ENCODE measurements at regions not wholly inside any gene's neighbourhood (a gene's known extent, or its start where the extent isn't known, plus 50 kb on each side); places are given as distances from the start of the nearest gene placed in this dataset.

GRCh38 chr12:89122852-89123251, 229.4 kb downstream of the DUSP6 start:
- TF ChIP-seq CTCF (IDR thresholded peaks at IDR 0.05; ENCODE audit: low read depth, low read length, missing control alignments) = no peak
- in situ Hi-C loops (cut with HindIII; ENCODE audit: low sequenced_read_pairs) = no loop called here
- no peak for DNase-seq (ENCODE audit: low read depth)
- no peak overlapping the region for H3K4me3 ChIP-seq (ENCODE audit: low read depth, low read length)

- no peak for DNase-seq (ENCODE audit: low read depth)
- H3K4me3 ChIP-seq (ENCODE audit: low read depth, low read length) = no peak overlapping the region
- no peak for TF ChIP-seq CTCF (IDR thresholded peaks at IDR 0.05; ENCODE audit: low read depth, low read length, missing control alignments)
- in situ Hi-C loops (cut with HindIII; ENCODE audit: low sequenced_read_pairs) = no loop called here
These were observed 234.8 kb downstream of the DUSP6 start for GRCh38 chr12:89117448-89118034.

- TF ChIP-seq CTCF (IDR thresholded peaks at IDR 0.05; ENCODE audit: low read depth, low read length, missing control alignments) = no peak
- in situ Hi-C loops (cut with HindIII; ENCODE audit: low sequenced_read_pairs) = no loop called here
- no peak for DNase-seq (ENCODE audit: low read depth)
- no peak overlapping the region for H3K4me3 ChIP-seq (ENCODE audit: low read depth, low read length)
These were observed 240.3 kb downstream of the DUSP6 start for GRCh38 chr12:89111964-89112363.

- H3K4me3 ChIP-seq (ENCODE audit: low read depth, low read length) = no peak overlapping the region
- no peak for TF ChIP-seq CTCF (IDR thresholded peaks at IDR 0.05; ENCODE audit: low read depth, low read length, missing control alignments)
- no peak for DNase-seq (ENCODE audit: low read depth)
- in situ Hi-C loops (cut with HindIII; ENCODE audit: low sequenced_read_pairs) = no loop called here
These were observed 244.0 kb downstream of the DUSP6 start for GRCh38 chr12:89108265-89108664.

- no peak for TF ChIP-seq CTCF (IDR thresholded peaks at IDR 0.05; ENCODE audit: low read depth, low read length, missing control alignments)
- in situ Hi-C loops (cut with HindIII; ENCODE audit: low sequenced_read_pairs) = no loop called here
- no peak for DNase-seq (ENCODE audit: low read depth)
- H3K4me3 ChIP-seq (ENCODE audit: low read depth, low read length) = no peak overlapping the region
These were observed 245.4 kb downstream of the DUSP6 start for GRCh38 chr12:89106950-89107349.

GRCh38 chr12:89105243-89105642, 247.1 kb downstream of the DUSP6 start:
- TF ChIP-seq CTCF (IDR thresholded peaks at IDR 0.05; ENCODE audit: low read depth, low read length, missing control alignments) = no peak
- no peak for DNase-seq (ENCODE audit: low read depth)
- in situ Hi-C loops (cut with HindIII; ENCODE audit: low sequenced_read_pairs) = no loop called here
- no peak overlapping the region for H3K4me3 ChIP-seq (ENCODE audit: low read depth, low read length)
